NCI-H526 treated with DMSO at 0.1 percent for 48 hours (cell line): ENCODE measurements at regions not wholly inside any gene's neighbourhood (a gene's known extent, or its start where the extent isn't known, plus 50 kb on each side); places are given as distances from the start of the nearest gene placed in this dataset.

Experiments used
- DNase-seq: peaks from one replicate; lab custom pipeline; 2025; lab: John Stamatoyannopoulos, UW

GRCh38 chr3:17945018-17945798, 202.8 kb upstream of the TBC1D5 start:
- no peak for DNase-seq

- DNase-seq, result no peak
These were observed 200.4 kb upstream of the TBC1D5 start for GRCh38 chr3:17942856-17943255.

GRCh38 chr3:17941766-17942165, 199.3 kb upstream of the TBC1D5 start:
- no peak for DNase-seq

- DNase-seq, result no peak
These were observed 198.7 kb upstream of the TBC1D5 start for GRCh38 chr3:17941152-17941551.

- no peak for DNase-seq
These were observed 196.7 kb upstream of the TBC1D5 start for GRCh38 chr3:17939157-17939556.

- no peak for DNase-seq
These were observed 195.9 kb upstream of the TBC1D5 start for GRCh38 chr3:17938313-17938712.

- DNase-seq, result no peak
These were observed 194.5 kb upstream of the TBC1D5 start for GRCh38 chr3:17936736-17937480.

GRCh38 chr3:17935222-17935621, 192.8 kb upstream of the TBC1D5 start:
- DNase-seq, result no peak

GRCh38 chr3:17932136-17932771, 189.8 kb upstream of the TBC1D5 start:
- DNase-seq, result no peak

- no peak for DNase-seq
These were observed 188.7 kb upstream of the TBC1D5 start for GRCh38 chr3:17931131-17931530.

GRCh38 chr3:17928502-17929145, 186.2 kb upstream of the TBC1D5 start:
- DNase-seq, result no peak

- DNase-seq, result no peak
These were observed 184.6 kb upstream of the TBC1D5 start for GRCh38 chr3:17927036-17927435.

- DNase-seq, result no peak
These were observed 172.9 kb upstream of the TBC1D5 start for GRCh38 chr3:17915341-17915740.

GRCh38 chr3:17913359-17913758, 170.9 kb upstream of the TBC1D5 start:
- DNase-seq, result no peak

- no peak for DNase-seq
These were observed 169.7 kb upstream of the TBC1D5 start for GRCh38 chr3:17911986-17912760.

- no peak for DNase-seq
These were observed 168.5 kb upstream of the TBC1D5 start for GRCh38 chr3:17910922-17911321.

- DNase-seq, result no peak
These were observed 167.3 kb upstream of the TBC1D5 start for GRCh38 chr3:17909714-17910113.

- DNase-seq, result no peak
These were observed 166.2 kb upstream of the TBC1D5 start for GRCh38 chr3:17908399-17909191.

- no peak for DNase-seq
These were observed 163.6 kb upstream of the TBC1D5 start for GRCh38 chr3:17905996-17906395.

- DNase-seq, result no peak
These were observed 159.5 kb upstream of the TBC1D5 start for GRCh38 chr3:17901893-17902292.
